Activated CD8-positive, alpha-beta memory T cell treated with anti-CD3 and anti-CD28 coated beads, Interleukin-2, amount 10 ng/mL, durations not matched to agents 7 days and 5 days (primary cell): ENCODE measurements at regions not wholly inside any gene's neighbourhood (a gene's known extent, or its start where the extent isn't known, plus 50 kb on each side); places are given as distances from the start of the nearest gene placed in this dataset.
"Not testable (repeated sequence)": the region's sequence is repeated elsewhere in the genome, so short reads cannot be mapped to it uniquely, and the experiment has no call there.

Experiments
- ATAC-seq: fragments of 150-1000 bp; cut with Tn5 transposase; one replicate; pipeline ENCODE4 v1.10.0; 2021; ENCODE audit warnings: moderate library complexity
- CTCF ChIA-PET: fragments of 350-600 bp; sonication (Branson Sonifier 250); formaldehyde crosslinking; loops from one replicate; lab custom pipeline; 2021; ENCODE audit warnings: antibody characterized with exemption; lab: Charles Lee
- DNase-seq: peaks from one replicate; pipeline ENCODE4 v3.0.0-alpha.2; 2020
- H3K27ac Mint-ChIP-seq: one replicate; pipeline ENCODE4 v1.8.0; 2021; ENCODE audit warnings: mild to moderate bottlenecking, mixed read lengths
- H3K27me3 Mint-ChIP-seq: one replicate; pipeline ENCODE4 v1.8.0; 2021; ENCODE audit warnings: mixed read lengths
- H3K36me3 Mint-ChIP-seq: one replicate; pipeline ENCODE4 v1.8.0; 2021; ENCODE audit warnings: mild to moderate bottlenecking, mixed read lengths
- H3K4me1 Mint-ChIP-seq: one replicate; pipeline ENCODE4 v1.8.0; 2021; ENCODE audit warnings: mixed read lengths
- H3K4me3 Mint-ChIP-seq: one replicate; pipeline ENCODE4 v1.8.0; 2021; ENCODE audit warnings: mild to moderate bottlenecking, moderate library complexity, mixed read lengths
- H3K9me3 Mint-ChIP-seq: one replicate; pipeline ENCODE4 v1.8.0; 2022; ENCODE audit warnings: low read depth, mixed read lengths

DNA sequence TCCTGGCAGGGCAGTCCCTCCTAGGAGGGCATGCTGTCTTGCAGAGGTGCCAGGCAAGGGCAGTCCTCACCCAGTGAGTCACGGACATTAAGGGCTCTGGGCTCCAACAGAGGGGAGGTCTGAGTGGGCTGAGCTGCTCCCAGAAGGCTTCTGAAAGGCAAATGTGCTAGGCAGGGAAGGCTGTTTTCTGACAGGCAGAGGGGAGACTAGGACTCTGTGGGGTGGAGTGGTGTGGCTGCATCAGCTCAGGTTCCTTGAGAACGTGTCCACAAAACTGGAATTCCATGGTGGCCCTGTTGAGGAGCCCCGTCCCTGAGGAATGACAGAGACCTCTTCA, 283.5 kb downstream of the MYCN start:
- no peaks in the 10 kb centered on the region for H3K36me3 Mint-ChIP-seq
- no peak for ATAC-seq

DNA sequence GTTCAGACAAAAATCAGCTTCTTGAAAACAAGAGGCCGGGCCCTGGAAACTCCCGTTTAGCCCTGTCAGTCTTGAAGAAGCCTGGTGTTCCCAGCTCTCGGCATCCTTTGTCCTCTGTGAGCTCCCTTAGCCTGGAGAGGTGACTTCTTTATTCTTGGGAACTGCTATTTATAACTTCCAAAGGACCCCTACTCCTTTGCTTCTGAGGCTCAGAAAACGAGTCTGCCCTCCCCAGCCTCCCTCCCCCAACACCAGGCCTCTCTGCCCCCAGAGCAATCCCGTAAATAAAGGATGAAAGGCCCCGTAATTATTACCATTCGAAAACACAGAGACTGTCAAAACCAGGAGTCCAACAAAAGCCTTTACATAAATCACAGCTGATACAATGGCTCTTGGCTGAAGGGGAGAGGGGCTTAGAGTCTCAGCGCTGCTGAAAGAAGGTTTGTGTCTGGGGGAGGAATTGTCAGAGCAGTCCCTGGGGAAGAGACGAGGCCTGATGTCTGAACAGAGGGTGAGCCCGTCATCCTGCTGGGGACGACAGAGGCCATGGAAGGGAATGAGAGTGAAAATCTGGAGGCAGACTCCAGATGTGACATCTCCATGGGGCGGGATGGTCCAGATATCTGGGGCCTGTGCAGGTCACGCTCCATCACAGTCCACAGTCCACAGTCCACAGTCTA, 283.0 kb downstream of the MYCN start:
- no peaks in the 10 kb centered on the region for H3K36me3 Mint-ChIP-seq
- no peak for ATAC-seq
- peaks cover 7% of the 10 kb centered on the region for H3K9me3 Mint-ChIP-seq
- H3K4me1 Mint-ChIP-seq = no peaks in the 10 kb centered on the region
- no peak overlapping the region for H3K4me3 Mint-ChIP-seq
- CTCF ChIA-PET = no interaction called here
- DNase-seq = no peak
- no peak overlapping the region for H3K27ac Mint-ChIP-seq
- no peaks in the 10 kb centered on the region for H3K27me3 Mint-ChIP-seq

More for the DNA sequence above, 283.5 kb downstream of the MYCN start:
- H3K9me3 Mint-ChIP-seq = peaks cover 7% of the 10 kb centered on the region
- no peaks in the 10 kb centered on the region for H3K4me1 Mint-ChIP-seq
- no peaks in the 10 kb centered on the region for H3K27me3 Mint-ChIP-seq
- CTCF ChIA-PET = no interaction called here
- DNase-seq = no peak
- H3K4me3 Mint-ChIP-seq = no peak overlapping the region
- no peak overlapping the region for H3K27ac Mint-ChIP-seq

DNA sequence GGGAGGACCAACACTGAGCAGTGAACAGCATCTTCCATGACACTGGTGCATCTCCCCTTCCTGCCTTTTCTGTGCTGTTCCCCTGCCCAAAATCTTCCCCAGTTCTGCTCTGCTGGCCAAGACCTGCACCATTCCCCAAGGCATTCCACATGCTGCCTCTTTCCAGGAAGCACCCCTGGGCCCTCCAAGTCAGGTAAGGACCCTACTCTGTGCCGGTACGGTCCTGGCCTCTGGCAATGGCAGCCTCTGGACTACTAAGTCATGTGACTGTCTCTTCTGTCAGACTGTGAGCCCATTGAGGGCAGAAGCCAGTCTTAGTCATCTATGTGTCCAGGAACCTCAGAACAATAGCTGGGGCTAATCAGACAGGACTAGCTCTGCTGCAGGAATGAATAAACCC, 282.0 kb downstream of the MYCN start:
- Mint-ChIP-seq H3K4me3 (no peak overlapping the region), H3K9me3 (peaks cover 7% of the 10 kb centered on the region), H3K27ac (no peak overlapping the region), H3K27me3 (no peaks in the 10 kb centered on the region), H3K36me3 (no peaks in the 10 kb centered on the region), H3K4me1 (no peaks in the 10 kb centered on the region)
- ATAC-seq (no peak), DNase-seq (no peak)
- CTCF ChIA-PET = no interaction called here

DNA sequence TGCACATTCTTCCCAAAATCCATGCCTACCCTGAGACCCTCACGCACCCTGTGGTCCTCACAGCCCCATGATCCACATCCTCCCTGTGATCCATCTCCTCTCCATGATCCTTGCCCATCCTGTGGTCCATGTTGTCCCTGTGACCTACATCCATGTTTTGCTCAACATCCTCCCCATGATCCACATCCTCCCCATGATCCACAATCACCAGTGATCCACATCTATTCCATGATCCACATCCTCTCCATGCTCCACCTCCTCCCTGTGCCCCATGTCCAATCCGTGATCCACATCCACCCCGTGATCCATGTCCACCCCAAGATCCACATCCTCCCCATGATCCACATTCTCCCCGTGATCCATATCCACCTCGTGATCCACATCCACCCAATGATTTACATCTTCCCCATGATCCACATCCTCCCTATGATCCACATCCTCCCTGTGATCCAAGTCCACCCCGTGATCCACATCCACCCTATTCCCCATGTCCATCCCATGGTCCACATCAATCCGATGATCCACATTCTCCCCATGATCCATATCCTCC, 281.2 kb downstream of the MYCN start:
- CTCF ChIA-PET = no interaction called here
- Mint-ChIP-seq H3K27me3 (no peaks in the 10 kb centered on the region), H3K4me1 (no peaks in the 10 kb centered on the region), H3K4me3 (no peak overlapping the region), H3K9me3 (peaks cover 7% of the 10 kb centered on the region), H3K36me3 (no peaks in the 10 kb centered on the region), H3K27ac (no peak overlapping the region)
- DNase-seq (no peak), ATAC-seq (no peak)

DNA sequence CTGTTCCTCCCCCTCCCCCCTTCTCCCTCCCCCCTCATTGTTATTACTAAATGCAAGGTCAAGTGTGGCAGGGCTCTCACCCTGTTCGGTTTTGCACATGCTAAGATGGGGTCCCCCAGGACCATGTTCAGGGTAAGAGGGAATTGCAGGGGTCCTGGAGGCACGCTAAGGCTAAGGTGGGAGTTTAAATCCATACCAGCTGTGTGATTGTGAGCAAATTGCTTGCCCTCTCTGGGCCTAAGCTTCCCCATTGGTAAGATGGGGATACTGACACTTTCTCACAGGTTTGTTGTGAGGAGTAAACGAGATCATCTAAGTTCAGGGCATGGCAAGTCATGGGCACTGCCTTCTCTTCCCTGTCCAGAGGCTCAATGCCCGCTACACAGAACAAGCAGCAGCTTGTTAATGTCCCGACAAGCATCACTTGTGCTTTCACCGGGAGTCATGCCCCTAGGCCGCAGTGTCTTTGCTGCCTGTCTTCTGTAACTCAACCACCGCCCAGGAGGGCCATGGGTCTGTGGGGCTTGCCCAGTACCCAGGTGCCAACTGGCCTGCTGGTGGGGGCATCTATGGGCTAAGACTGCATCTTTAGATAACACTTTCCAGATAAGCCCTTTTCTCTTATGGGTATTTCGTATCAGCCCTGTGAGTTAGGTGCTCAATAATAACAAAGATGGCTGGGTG, 279.1 kb downstream of the MYCN start:
- CTCF ChIA-PET = no interaction called here
- ATAC-seq = no peak

DNA sequence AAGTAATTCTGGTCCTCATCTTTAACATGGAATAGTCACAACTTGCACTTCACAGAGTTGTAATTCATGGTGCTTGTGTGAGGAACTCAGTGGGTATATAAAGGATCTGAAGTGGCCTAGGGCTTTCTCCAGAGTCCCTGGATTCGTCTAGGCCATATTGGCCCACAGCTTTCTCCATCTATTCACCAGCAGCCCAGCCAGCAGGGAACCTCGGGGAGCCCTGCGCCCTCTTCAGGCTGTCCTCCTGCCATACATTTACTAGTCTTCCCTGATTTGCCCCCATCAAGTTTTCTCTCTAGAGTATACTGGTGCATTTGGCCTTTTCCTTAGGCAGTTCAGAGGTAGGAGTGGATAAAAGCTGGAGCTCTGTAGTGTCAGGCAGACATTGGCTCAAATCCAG, 278.3 kb downstream of the MYCN start:
- peaks cover 7% of the 10 kb centered on the region for H3K9me3 Mint-ChIP-seq
- no peaks in the 10 kb centered on the region for H3K36me3 Mint-ChIP-seq
- H3K4me1 Mint-ChIP-seq = no peaks in the 10 kb centered on the region
- no peak overlapping the region for H3K27ac Mint-ChIP-seq
- ATAC-seq = no peak
- CTCF ChIA-PET = no interaction called here
- no peak overlapping the region for H3K4me3 Mint-ChIP-seq
- no peaks in the 10 kb centered on the region for H3K27me3 Mint-ChIP-seq
- no peak for DNase-seq

More for the DNA sequence above, 279.1 kb downstream of the MYCN start:
- H3K9me3 Mint-ChIP-seq = peaks cover 7% of the 10 kb centered on the region
- no peak for DNase-seq
- no peak overlapping the region for H3K4me3 Mint-ChIP-seq
- no peaks in the 10 kb centered on the region for H3K36me3 Mint-ChIP-seq
- H3K27me3 Mint-ChIP-seq = no peaks in the 10 kb centered on the region
- no peaks in the 10 kb centered on the region for H3K4me1 Mint-ChIP-seq
- no peak overlapping the region for H3K27ac Mint-ChIP-seq

DNA sequence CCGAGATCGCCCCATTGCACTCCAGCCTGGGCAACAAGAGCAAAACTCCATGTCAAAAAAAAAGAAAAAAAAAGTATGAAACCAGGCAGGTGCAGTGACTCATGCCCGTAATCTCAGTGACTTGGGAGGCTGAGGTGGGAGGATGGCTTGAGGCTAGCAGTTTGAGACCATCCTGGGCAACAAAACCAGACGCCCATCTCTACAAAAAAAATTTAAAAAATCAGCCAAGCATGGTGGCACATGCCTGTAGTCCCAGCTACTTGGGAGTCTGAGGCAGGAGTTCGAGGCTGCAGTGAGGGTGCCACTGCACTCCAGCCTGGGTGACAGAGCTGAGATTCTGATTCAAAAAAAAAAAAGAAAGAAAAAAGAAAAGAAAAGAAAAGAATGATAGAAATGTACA, 277.8 kb downstream of the MYCN start:
- no peak overlapping the region for H3K4me3 Mint-ChIP-seq
- no peak for ATAC-seq
- no peak for DNase-seq

DNA sequence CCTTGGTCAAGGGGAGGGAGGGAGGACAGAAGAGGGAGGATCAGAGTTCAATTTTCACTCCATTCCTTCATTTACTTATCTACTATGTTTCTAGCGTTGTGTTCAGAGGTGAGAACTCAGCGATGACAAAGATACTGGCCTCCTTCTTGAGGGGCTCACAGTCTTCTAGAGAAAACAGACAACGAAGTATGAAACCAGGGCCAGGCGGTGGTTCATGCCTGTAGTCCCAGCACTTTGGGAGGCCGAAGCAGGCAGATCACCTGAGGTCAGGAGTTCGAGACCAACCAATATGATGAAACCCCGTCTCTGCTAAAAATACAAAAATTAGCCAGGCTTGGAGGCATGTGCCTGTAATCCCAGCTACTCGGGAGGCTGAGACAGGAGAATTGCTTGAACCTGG, 277.4 kb downstream of the MYCN start:
- H3K27me3 Mint-ChIP-seq, H3K36me3 Mint-ChIP-seq, ATAC-seq, CTCF ChIA-PET, H3K9me3 Mint-ChIP-seq, H3K4me3 Mint-ChIP-seq, DNase-seq, H3K4me1 Mint-ChIP-seq, H3K27ac Mint-ChIP-seq: not testable (repeated sequence)

More for the DNA sequence above, 277.8 kb downstream of the MYCN start:
- no peaks in the 10 kb centered on the region for H3K27me3 Mint-ChIP-seq
- H3K4me1 Mint-ChIP-seq = no peaks in the 10 kb centered on the region
- H3K9me3 Mint-ChIP-seq = peaks cover 7% of the 10 kb centered on the region
- H3K36me3 Mint-ChIP-seq = no peaks in the 10 kb centered on the region
- H3K27ac Mint-ChIP-seq = no peak overlapping the region
- CTCF ChIA-PET = no interaction called here

DNA sequence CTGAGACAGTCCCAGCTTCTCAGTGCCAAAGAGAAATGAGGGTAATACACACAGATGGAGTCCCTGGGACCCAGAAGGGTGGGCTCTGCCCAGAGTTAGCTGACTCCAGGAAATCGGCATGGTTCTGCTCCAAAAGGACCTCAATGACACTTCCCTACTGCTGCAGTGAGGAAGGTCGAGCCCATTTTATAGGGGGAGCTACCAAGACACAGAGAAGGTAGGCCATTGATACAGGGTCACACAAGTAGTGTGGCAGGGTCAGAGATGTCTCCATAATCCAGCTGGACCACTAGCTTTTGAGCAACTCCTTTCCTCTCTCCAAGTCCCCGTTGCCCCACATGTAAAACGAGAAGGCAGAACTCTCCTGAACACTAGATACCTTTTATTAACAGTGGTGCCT, 276.9 kb downstream of the MYCN start:
- Mint-ChIP-seq H3K36me3 (no peaks in the 10 kb centered on the region), H3K4me3 (no peak overlapping the region), H3K27me3 (no peaks in the 10 kb centered on the region), H3K4me1 (no peaks in the 10 kb centered on the region), H3K27ac (no peak overlapping the region), H3K9me3 (peaks cover 7% of the 10 kb centered on the region)
- CTCF ChIA-PET = no interaction called here
- DNase-seq (no peak), ATAC-seq (no peak)

DNA sequence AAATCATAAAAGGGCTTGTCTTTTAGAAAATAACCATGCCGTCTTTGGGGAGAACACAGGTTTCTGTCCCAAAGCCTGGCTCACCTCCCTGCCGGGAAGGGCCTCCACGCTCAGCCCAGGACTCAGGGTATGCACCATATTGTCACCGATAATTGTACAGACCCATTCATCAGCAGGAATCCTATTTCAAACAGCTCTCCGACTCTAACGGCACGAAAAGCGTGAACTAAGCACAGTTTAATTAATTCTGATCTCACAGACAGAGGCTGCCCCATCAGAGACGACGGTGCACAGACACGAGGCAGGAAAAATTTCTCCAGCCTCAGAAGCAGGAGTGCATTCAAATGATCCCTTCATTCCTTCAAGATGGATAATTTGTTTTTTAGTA, 276.2 kb downstream of the MYCN start:
- Mint-ChIP-seq H3K27ac (no peak overlapping the region), H3K27me3 (no peaks in the 10 kb centered on the region), H3K4me1 (no peaks in the 10 kb centered on the region), H3K4me3 (no peak overlapping the region), H3K9me3 (peaks cover 3% of the 10 kb centered on the region), H3K36me3 (no peaks in the 10 kb centered on the region)
- CTCF ChIA-PET = no interaction called here
- ATAC-seq = no peak
- DNase-seq = no peak

DNA sequence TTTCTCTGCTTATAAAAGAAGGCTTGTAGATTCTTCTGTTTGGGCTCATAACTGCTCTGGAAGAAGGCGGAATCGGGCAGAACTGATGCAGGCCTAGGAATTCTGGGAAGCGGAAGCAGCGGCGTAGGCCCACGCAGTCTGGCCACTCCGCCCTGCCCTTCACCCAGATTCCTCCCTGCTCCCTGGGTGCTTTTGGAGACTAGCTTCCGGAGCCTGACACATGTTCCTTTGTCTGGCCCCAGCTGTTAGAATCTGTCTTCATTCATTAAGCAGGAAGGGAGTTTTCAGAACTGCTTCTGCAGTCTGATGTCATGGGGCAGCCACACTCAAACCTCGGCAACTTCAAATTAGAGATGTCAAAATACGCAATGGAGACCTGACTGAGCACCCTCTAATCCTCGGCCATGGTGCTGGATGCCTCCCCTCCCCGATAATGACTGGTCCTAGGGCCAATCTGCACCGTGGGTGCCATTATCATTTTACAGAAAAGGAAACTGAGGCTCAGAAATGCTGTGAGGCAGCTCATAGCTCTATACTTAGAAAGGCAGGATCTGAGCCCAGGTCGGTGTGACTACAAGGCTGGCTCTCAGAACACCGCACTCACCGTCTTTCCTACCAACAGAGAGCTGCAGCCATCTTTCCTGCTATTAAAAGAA, 275.7 kb downstream of the MYCN start:
- Mint-ChIP-seq H3K4me3 (no peak overlapping the region), H3K9me3 (no peaks in the 10 kb centered on the region), H3K27me3 (no peaks in the 10 kb centered on the region), H3K27ac (no peak overlapping the region), H3K36me3 (no peaks in the 10 kb centered on the region), H3K4me1 (no peaks in the 10 kb centered on the region)
- CTCF ChIA-PET = no interaction called here
- ATAC-seq = no peak
- no peak for DNase-seq

DNA sequence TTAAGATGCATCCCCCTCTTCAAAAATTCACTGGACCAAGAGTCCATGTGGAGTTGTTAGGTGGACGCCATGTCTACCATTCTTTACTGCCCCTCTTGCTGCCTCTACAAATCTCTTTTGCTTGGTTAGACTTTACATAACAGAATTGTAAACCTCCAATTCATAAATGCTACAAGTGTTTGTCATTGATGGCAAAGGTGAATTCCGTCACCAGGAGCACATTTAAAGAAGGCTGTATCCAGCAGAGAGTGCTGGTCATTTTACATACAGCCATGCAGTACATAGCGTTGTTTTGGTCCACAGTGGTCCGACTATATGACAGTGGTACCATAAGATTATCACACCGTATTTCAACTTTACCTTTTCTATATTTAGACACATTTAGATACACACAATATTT, 274.5 kb downstream of the MYCN start:
- Mint-ChIP-seq H3K27me3 (no peaks in the 10 kb centered on the region), H3K36me3 (no peaks in the 10 kb centered on the region), H3K4me3 (no peak overlapping the region), H3K27ac (no peak overlapping the region), H3K9me3 (no peaks in the 10 kb centered on the region), H3K4me1 (no peaks in the 10 kb centered on the region)
- CTCF ChIA-PET = no interaction called here
- DNase-seq = no peak
- no peak for ATAC-seq

DNA sequence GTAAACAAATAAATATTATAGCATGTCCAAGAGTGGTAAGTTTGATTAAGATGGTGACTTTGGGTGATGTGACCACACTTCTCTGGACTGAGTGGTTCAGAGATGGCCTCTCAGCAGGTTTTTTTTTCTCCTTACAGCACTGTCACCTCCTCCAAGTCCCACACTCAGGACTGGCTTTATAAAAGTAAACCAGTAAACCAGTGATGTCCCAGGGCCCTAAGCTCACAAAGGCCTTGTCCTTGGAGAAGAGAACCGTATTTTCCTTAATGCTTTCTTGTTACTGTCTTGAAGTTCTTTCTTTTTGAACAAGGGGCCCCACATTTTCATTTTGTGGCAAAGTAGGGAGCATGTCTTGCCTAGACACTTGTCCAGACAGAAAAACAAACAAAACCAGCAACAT, 274.0 kb downstream of the MYCN start:
- Mint-ChIP-seq H3K27ac (no peak overlapping the region), H3K9me3 (no peaks in the 10 kb centered on the region), H3K4me3 (no peak overlapping the region), H3K27me3 (no peaks in the 10 kb centered on the region), H3K36me3 (no peaks in the 10 kb centered on the region), H3K4me1 (no peaks in the 10 kb centered on the region)
- CTCF ChIA-PET = no interaction called here
- no peak for ATAC-seq
- DNase-seq = no peak

DNA sequence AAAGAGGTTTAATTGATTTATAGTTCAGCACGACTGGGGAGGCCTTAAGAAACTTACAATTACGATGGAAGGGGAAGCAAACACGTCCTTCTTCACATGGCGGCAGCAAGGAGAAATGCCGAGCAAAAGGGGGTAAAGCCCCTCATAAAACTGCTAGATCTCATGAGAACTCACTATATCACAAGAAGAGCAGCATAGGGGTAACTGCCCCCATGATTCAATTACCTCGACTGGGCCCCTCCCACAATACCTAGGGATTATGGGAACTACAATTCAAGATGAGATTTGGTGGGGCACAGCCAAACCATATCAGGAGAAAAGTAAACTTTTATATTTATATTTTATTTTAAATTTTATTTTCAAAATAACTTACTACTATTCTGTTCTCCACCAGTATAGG, 272.0 kb downstream of the MYCN start:
- CTCF ChIA-PET = no interaction called here
- no peaks in the 10 kb centered on the region for H3K36me3 Mint-ChIP-seq

More for the DNA sequence above, 272.0 kb downstream of the MYCN start:
- ATAC-seq (no peak), DNase-seq (no peak)
- Mint-ChIP-seq H3K9me3 (no peaks in the 10 kb centered on the region), H3K27me3 (no peaks in the 10 kb centered on the region), H3K27ac (no peak overlapping the region), H3K4me1 (no peaks in the 10 kb centered on the region), H3K4me3 (no peak overlapping the region)
